DND-41 (cell line): ENCODE measurements at regions not wholly inside any gene's neighbourhood (a gene's known extent, or its start where the extent isn't known, plus 50 kb on each side); places are given as distances from the start of the nearest gene placed in this dataset.

Experiments
- EZH2 ChIP-seq: IDR thresholded peaks from 3 replicates; pipeline ENCODE4 v1.6.1; 2012; ENCODE audit warnings: borderline replicate concordance, low read depth, mild to moderate bottlenecking, moderate library complexity, low read length, inconsistent platforms; ENCODE audit not compliant: severe bottlenecking
- TF ChIP-seq, protein P1 (sequence below): IDR thresholded peaks from 2 replicates; pipeline ENCODE4 v1.5.1; 2012; ENCODE audit warnings: borderline replicate concordance, low read length, moderate library complexity, mild to moderate bottlenecking; ENCODE audit not compliant: poor library complexity, severe bottlenecking; ENCODE audit errors: extremely low read depth

DNA sequence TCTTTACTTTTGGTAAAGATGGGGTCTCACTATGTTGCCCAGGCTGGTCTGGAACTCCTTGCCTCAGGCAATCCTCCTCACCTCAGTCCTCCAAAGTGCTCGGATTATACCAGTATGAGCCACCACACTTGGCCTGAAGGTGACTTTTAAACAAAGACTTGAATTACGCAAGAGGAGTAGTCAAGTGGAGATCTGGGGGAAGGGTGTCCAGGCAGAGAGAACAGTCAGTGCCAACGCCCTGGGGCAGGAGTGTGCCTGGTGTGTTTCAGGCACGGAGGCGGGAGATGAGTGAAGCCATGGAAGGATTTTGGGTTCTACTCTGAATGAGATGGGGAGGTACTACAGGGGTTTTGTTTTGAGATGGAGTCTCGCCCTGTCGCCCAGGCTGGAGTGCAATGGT is 82.6 kb upstream of the NPTX2 start:
- TF ChIP-seq, protein P1, sequence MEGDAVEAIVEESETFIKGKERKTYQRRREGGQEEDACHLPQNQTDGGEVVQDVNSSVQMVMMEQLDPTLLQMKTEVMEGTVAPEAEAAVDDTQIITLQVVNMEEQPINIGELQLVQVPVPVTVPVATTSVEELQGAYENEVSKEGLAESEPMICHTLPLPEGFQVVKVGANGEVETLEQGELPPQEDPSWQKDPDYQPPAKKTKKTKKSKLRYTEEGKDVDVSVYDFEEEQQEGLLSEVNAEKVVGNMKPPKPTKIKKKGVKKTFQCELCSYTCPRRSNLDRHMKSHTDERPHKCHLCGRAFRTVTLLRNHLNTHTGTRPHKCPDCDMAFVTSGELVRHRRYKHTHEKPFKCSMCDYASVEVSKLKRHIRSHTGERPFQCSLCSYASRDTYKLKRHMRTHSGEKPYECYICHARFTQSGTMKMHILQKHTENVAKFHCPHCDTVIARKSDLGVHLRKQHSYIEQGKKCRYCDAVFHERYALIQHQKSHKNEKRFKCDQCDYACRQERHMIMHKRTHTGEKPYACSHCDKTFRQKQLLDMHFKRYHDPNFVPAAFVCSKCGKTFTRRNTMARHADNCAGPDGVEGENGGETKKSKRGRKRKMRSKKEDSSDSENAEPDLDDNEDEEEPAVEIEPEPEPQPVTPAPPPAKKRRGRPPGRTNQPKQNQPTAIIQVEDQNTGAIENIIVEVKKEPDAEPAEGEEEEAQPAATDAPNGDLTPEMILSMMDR, result no peak
- TF ChIP-seq EZH2, result no peak
